Mesendoderm (in vitro differentiated cells): ENCODE measurements at regions not wholly inside any gene's neighbourhood (a gene's known extent, or its start where the extent isn't known, plus 50 kb on each side); places are given as distances from the start of the nearest gene placed in this dataset.
A peak's percentile ranks its signal among the peaks of the same experiment; 100 is the strongest.

Source experiments
- DNase-seq: peaks from one replicate; pipeline ENCODE4 v3.0.0; 2013
- H2AK5ac ChIP-seq: 2 replicates; pipeline ENCODE4 v1.6.1; 2013; ENCODE audit warnings: low read length, inconsistent platforms
- H2BK120ac ChIP-seq: 2 replicates; pipeline ENCODE4 v1.6.1; 2013; ENCODE audit warnings: low read depth, mild to moderate bottlenecking, low read length, moderate library complexity, mixed read lengths
- H2BK15ac ChIP-seq: replicated peaks from 2 replicates; pipeline ENCODE4 v1.6.1; 2013; ENCODE audit warnings: low read depth, mild to moderate bottlenecking, moderate library complexity
- H2BK5ac ChIP-seq: 2 replicates; pipeline ENCODE4 v1.6.1; 2013; ENCODE audit warnings: low read length, inconsistent platforms
- H3K18ac ChIP-seq: 2 replicates; pipeline ENCODE4 v1.6.1; 2013; ENCODE audit warnings: mild to moderate bottlenecking, low read length, mixed read lengths
- H3K23ac ChIP-seq: one replicate; pipeline ENCODE4 v1.6.1; 2013; ENCODE audit warnings: low read length
- H3K27ac ChIP-seq: 2 replicates; pipeline ENCODE4 v1.5.1; 2013; ENCODE audit warnings: low read depth, mild to moderate bottlenecking, inconsistent platforms, low read length, moderate library complexity
- H3K27me3 ChIP-seq: 2 replicates; pipeline ENCODE4 v1.6.1; 2013; ENCODE audit warnings: low read length, control low read depth, mild to moderate bottlenecking, inconsistent platforms; ENCODE audit not compliant: insufficient read depth, poor library complexity
- H3K36me3 ChIP-seq: 2 replicates; pipeline ENCODE4 v1.6.1; 2013; ENCODE audit warnings: low read length, inconsistent platforms; ENCODE audit not compliant: control insufficient read depth, insufficient read depth
- H3K4ac ChIP-seq: one replicate; pipeline ENCODE4 v1.6.1; 2013; ENCODE audit warnings: low read depth, mild to moderate bottlenecking, low read length, moderate library complexity
- H3K4me1 ChIP-seq: 2 replicates; pipeline ENCODE4 v1.6.1; 2013; ENCODE audit warnings: low read depth, low read length, inconsistent platforms; ENCODE audit not compliant: control insufficient read depth
- H3K4me2 ChIP-seq: 2 replicates; pipeline ENCODE4 v1.6.1; 2013; ENCODE audit warnings: low read length
- H3K4me3 ChIP-seq: 2 replicates; pipeline ENCODE4 v1.5.1; 2013; ENCODE audit warnings: mild to moderate bottlenecking, low read length
- H3K56ac ChIP-seq: one replicate; pipeline ENCODE4 v1.6.1; 2013; ENCODE audit warnings: low read length
- H3K79me1 ChIP-seq: 2 replicates; pipeline ENCODE4 v1.6.1; 2013; ENCODE audit warnings: low read length, inconsistent platforms
- H3K79me2 ChIP-seq: 2 replicates; pipeline ENCODE4 v1.6.1; 2013; ENCODE audit warnings: mild to moderate bottlenecking, low read length; ENCODE audit not compliant: control insufficient read depth, insufficient read depth
- H3K9ac ChIP-seq: 2 replicates; pipeline ENCODE4 v1.6.1; 2013; ENCODE audit warnings: low read length, inconsistent platforms
- H4K5ac ChIP-seq: one replicate; pipeline ENCODE4 v1.6.1; 2013; ENCODE audit warnings: low read length
- H4K8ac ChIP-seq: one replicate; pipeline ENCODE4 v1.6.1; 2013; ENCODE audit warnings: low read depth, mild to moderate bottlenecking, control low read depth, low read length, moderate library complexity
- WGBS: extraction: QIAGEN DNeasy Blood & Tissue Kit; methylation state at CpG from one replicate; pipeline ENCODE4 v1.1.7; 2013; ENCODE audit warnings: low lambda C conversion rate, missing lambda C conversion rate; ENCODE audit not compliant: insufficient coverage; ENCODE audit errors: extremely low coverage; 5-methylcytosine and 5-hydroxymethylcytosine counted together

DNA sequence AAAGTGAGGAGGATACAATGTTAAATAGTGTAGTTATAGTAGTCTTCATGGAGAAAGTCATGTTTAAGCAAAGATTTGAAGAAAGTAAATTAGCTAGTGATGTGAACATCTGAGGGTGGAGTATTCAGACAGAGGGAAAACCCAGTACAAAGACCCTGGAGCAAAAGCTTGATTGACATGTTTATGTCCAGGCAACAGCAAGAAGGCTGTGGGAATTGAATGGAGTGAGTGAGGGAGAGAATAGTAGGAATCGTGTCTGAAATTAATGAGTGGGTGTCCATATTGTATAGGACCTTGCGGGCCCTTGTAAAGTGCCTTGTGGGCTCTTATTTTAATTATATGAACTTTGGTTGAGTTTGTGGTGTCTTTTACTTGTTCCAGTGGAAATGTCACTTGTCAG lies 424.1 kb upstream of the KIRREL3 start:
- DNase-seq: no peak
- no peaks in the 10 kb centered on the region for H3K79me2 ChIP-seq
- no peaks in the 10 kb centered on the region for H3K79me1 ChIP-seq
- no peak overlapping the region for H2AK5ac ChIP-seq
- H3K4ac ChIP-seq: no peak overlapping the region
- no peak overlapping the region for H3K23ac ChIP-seq
- no peaks in the 10 kb centered on the region for H3K36me3 ChIP-seq
- no peak overlapping the region for H3K18ac ChIP-seq
- no peaks in the 10 kb centered on the region for H3K27me3 ChIP-seq
- no peak overlapping the region for H3K9ac ChIP-seq
- no peak overlapping the region for H4K8ac ChIP-seq
- no peak overlapping the region for H3K4me2 ChIP-seq
- H2BK5ac ChIP-seq: no peak overlapping the region
- no peak overlapping the region for H4K5ac ChIP-seq
- H2BK15ac ChIP-seq: no peak overlapping the region
- WGBS: no CpG with 5 or more reads among the region's 2 CpGs
- H2BK120ac ChIP-seq: no peak overlapping the region
- no peak overlapping the region for H3K27ac ChIP-seq
- H3K4me3 ChIP-seq: no peak overlapping the region
- H3K4me1 ChIP-seq: no peaks in the 10 kb centered on the region
- no peak overlapping the region for H3K56ac ChIP-seq

DNA sequence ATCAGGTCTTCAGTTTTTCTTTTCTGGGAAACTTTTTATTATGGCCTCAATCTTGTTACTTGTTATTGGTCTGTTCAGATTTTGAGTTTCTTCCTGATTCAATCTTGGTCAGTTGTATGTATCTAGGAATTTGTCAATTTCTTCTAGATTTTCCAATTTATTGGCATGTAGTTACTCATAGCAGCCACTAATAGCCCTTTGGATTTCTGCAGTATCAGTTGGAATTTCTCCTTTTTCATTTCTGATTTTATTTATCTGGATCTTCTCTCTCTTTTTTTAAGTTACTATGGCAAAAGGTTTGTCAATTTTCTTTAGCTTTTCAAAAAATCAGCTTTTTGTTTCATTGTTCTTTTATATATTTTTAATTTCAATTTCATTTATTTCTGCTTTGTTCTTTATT lies 419.6 kb upstream of the KIRREL3 start:
- Histone ChIP-seq H4K5ac (no peak overlapping the region), H3K18ac (no peak overlapping the region), H3K4me3 (no peak overlapping the region), H3K36me3 (no peaks in the 10 kb centered on the region), H3K9ac (no peak overlapping the region), H3K4ac (no peak overlapping the region), H3K4me2 (no peak overlapping the region), H3K27ac (no peak overlapping the region), H3K23ac (no peak overlapping the region), H2BK120ac (no peak overlapping the region), H2BK5ac (no peak overlapping the region), H3K27me3 (no peaks in the 10 kb centered on the region), H2AK5ac (no peak overlapping the region), H3K79me1 (no peaks in the 10 kb centered on the region), H4K8ac (no peak overlapping the region), H3K4me1 (no peaks in the 10 kb centered on the region), H3K56ac (no peak overlapping the region), H2BK15ac (no peak overlapping the region), H3K79me2 (no peaks in the 10 kb centered on the region)
- no peak for DNase-seq

DNA sequence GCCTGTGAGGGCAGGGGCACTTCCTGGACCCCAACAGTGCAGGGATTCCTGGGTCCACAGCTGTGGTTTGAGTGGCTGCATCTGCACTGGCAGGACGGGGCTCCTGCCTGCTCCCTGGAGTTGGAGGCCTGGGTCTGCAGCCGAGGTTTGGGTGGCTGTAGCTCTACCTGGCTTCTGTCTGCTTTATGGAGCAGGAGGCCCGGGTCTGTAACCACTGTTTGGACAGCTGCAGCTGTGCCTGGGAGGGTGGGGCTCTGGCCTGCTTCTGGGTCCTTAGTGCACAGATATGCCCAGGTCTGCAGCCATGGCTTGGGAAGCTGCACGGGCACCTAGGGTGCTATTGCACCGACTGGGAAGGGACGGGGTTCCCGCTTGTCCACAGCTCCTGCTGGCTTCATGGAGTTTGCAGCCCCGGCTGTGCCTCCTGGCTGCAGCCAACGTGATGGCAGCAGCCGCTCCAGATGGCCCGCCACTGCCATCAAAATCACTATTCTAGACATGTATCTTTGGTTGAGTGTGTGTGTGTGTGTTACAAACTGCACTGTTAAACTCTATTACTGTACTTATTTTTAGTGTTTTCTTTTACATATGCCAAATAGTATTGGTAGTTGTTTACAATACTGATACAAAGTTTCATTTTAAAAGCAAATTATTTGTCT lies 412.3 kb upstream of the KIRREL3 start:
- no peak overlapping the region for H3K9ac ChIP-seq
- no peak overlapping the region for H4K5ac ChIP-seq
- H3K4me3 ChIP-seq: no peak overlapping the region
- H3K36me3 ChIP-seq: no peaks in the 10 kb centered on the region
- H3K18ac ChIP-seq: no peak overlapping the region
- H3K23ac ChIP-seq: no peak overlapping the region
- no peak overlapping the region for H3K4me2 ChIP-seq
- no peak overlapping the region for H2BK15ac ChIP-seq
- H3K27ac ChIP-seq: no peak overlapping the region
- H2BK5ac ChIP-seq: no peak overlapping the region
- H3K79me1 ChIP-seq: no peaks in the 10 kb centered on the region
- no peak overlapping the region for H3K4ac ChIP-seq
- WGBS: no CpG with 5 or more reads among the region's 11 CpGs
- H3K56ac ChIP-seq: no peak overlapping the region
- H3K27me3 ChIP-seq: no peaks in the 10 kb centered on the region
- no peaks in the 10 kb centered on the region for H3K4me1 ChIP-seq
- H2BK120ac ChIP-seq: no peak overlapping the region
- H3K79me2 ChIP-seq: no peaks in the 10 kb centered on the region
- H4K8ac ChIP-seq: no peak overlapping the region
- H2AK5ac ChIP-seq: no peak overlapping the region
- no peak for DNase-seq

DNA sequence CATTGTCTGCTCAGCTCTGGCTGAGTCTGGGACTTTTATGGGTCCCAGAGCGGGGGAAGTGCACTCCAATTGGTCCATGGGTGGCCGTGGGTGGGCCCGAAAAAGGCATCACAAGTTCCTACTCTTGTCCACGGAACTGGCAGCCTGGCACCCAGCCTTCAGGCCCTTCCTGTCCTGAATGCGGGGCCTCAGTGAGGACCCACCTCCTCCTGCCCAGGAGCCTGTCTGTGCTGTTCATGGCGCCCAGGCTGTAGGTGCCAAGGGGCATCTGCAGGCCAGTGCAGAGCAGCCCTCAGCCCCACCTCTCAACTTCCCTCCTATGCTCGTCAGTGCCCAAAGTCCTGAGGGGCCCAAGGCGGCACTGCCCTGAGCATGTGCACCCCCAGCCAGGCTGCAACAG lies 411.7 kb upstream of the KIRREL3 start:
- H4K5ac ChIP-seq: no peak overlapping the region
- no peak overlapping the region for H2AK5ac ChIP-seq
- H3K27ac ChIP-seq: no peak overlapping the region
- no peak overlapping the region for H3K4me2 ChIP-seq
- H3K4me1 ChIP-seq: no peaks in the 10 kb centered on the region
- H3K18ac ChIP-seq: no peak overlapping the region
- no peak overlapping the region for H3K4ac ChIP-seq
- DNase-seq: no peak
- no peak overlapping the region for H3K56ac ChIP-seq
- H3K27me3 ChIP-seq: no peaks in the 10 kb centered on the region
- H3K79me2 ChIP-seq: no peaks in the 10 kb centered on the region
- H3K79me1 ChIP-seq: no peaks in the 10 kb centered on the region
- no peak overlapping the region for H2BK5ac ChIP-seq
- H4K8ac ChIP-seq: no peak overlapping the region
- no peak overlapping the region for H3K23ac ChIP-seq
- WGBS: no CpG with 5 or more reads among the region's 8 CpGs
- H3K36me3 ChIP-seq: no peaks in the 10 kb centered on the region
- no peak overlapping the region for H2BK120ac ChIP-seq
- H3K4me3 ChIP-seq: no peak overlapping the region
- H2BK15ac ChIP-seq: no peak overlapping the region
- H3K9ac ChIP-seq: no peak overlapping the region

DNA sequence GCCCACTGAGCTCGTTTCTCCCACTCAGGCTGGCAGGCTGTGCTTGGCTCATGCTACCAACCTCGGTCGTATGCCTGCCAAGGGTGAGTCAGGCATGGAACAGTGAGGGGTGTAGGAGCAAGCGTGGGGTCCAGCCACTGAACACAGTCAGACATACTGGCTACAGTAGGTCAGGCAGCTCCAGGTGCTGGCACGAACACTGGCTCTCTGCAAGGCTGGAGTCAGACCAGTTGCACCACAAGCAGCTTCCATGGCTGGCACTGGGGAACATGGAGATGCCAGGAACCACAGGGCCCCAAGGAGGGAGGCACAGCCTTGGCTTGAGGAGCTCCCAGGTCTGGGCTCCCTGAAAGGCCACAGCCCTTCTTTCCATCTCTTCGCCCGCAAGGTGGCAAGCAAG lies 410.7 kb upstream of the KIRREL3 start:
- no peaks in the 10 kb centered on the region for H3K27me3 ChIP-seq
- H3K9ac ChIP-seq: no peak overlapping the region
- no peaks in the 10 kb centered on the region for H3K36me3 ChIP-seq
- H2BK5ac ChIP-seq: no peak overlapping the region
- no peaks in the 10 kb centered on the region for H3K4me1 ChIP-seq
- no peak overlapping the region for H3K27ac ChIP-seq
- DNase-seq: no peak
- no peak overlapping the region for H3K23ac ChIP-seq
- H3K4me3 ChIP-seq: no peak overlapping the region
- H2BK15ac ChIP-seq: no peak overlapping the region
- no peak overlapping the region for H4K8ac ChIP-seq
- no peak overlapping the region for H3K4ac ChIP-seq
- no peak overlapping the region for H3K18ac ChIP-seq
- no peak overlapping the region for H3K4me2 ChIP-seq
- no peak overlapping the region for H2BK120ac ChIP-seq
- no peaks in the 10 kb centered on the region for H3K79me1 ChIP-seq
- H3K56ac ChIP-seq: no peak overlapping the region
- WGBS: no CpG with 5 or more reads among the region's 7 CpGs
- no peaks in the 10 kb centered on the region for H3K79me2 ChIP-seq
- no peak overlapping the region for H2AK5ac ChIP-seq
- no peak overlapping the region for H4K5ac ChIP-seq

DNA sequence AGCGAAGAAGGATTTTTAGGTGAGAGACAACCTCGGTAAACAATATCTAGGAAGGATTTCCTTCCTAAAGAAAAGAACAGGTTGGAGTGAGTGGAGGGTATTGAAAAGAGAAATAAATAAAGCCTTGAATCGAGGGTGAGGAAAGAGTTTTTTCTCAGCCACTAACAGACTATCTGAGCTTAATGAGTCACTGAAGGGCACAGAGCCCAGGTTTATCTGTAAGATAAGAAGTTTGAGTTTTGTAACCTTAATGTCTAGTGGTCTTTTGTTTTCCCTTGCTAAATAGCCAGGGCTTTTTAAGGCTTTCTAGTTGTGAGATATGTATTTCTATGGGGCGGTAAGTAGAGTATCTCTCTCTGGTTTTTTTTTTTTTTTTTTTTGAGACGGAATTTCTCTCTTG lies 394.5 kb upstream of the KIRREL3 start:
- DNase-seq: peak; percentile 18
- no CpG with 5 or more reads among the region's 5 CpGs for WGBS

More for the DNA sequence above, 394.5 kb upstream of the KIRREL3 start:
- Histone ChIP-seq H4K5ac (no peak overlapping the region), H3K4me3 (no peak overlapping the region), H3K23ac (no peak overlapping the region), H2BK15ac (no peak overlapping the region), H3K79me2 (no peaks in the 10 kb centered on the region), H2BK120ac (peak overlapping the region; percentile 63), H3K4me2 (no peak overlapping the region), H3K9ac (no peak overlapping the region), H4K8ac (no peak overlapping the region), H3K56ac (no peak overlapping the region), H3K27ac (peak overlapping the region; percentile 71), H2BK5ac (peak overlapping the region; percentile 47), H2AK5ac (no peak overlapping the region), H3K27me3 (no peaks in the 10 kb centered on the region), H3K36me3 (no peaks in the 10 kb centered on the region), H3K79me1 (no peaks in the 10 kb centered on the region), H3K18ac (peak overlapping the region; percentile 88), H3K4ac (peak overlapping the region; percentile 36), H3K4me1 (peaks cover 11% of the 10 kb centered on the region)
